GM21786 (cell line): ENCODE measurements at regions not wholly inside any gene's neighbourhood (a gene's known extent, or its start where the extent isn't known, plus 50 kb on each side); places are given as distances from the start of the nearest gene placed in this dataset.

Source experiments
- ATAC-seq: cut with Tn5 transposase; IDR thresholded peaks from one replicate; pipeline ENCODE4 v1.9.1; 2021; ENCODE audit not compliant: unreplicated experiment

DNA sequence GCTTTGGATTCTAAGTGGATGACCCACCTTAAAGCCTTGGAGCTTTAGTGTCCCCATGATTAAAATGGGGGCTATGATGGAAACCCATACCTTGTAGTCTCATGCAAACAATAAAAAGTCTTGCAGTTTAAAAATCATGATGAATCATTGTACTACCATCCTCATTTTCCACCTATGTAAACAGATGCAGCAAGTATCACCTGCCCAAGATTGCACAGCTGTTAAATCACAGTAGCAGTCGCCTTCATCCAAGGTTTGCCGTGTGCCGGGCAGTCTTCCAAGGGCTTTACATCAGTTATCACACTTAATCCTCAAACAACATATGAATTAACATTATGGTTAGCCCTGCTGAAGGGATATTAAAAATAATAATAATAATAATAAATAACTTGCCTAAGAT lies 210.3 kb downstream of the FOXA2 start:
- no peak for ATAC-seq

DNA sequence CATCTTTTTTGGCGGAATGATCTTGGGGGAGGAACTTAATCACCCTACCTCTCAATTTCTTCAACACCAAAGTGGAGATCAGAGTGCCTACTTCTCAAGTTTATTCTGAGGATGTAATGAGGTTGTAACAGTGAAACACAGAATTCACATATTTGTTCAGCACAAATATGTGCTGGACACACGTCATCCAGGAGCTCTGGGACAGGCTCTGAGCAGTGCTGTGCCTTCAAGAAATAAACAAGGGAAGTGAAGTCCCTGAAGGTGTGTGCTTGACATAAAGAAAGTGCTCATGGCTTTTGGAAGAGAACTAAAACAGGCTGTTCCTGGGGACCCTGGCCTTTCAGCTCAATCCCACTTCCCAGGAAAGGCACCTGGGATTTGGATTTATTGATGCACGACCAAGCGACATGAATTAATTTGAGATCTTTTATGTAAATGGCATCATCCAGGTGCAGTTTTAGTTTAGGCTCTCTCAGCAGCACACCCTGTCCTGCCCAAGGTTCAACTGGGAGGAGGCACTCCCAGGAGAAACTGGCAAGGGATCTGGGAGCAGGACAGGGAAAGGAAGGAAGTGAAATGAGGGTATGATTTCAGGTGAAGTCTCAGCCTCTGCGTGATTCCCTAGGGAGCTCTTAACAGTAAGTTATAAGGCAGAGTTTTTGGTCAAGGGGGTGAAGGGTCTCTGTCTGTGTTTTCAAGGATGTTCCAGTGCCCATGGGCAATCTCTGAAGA lies 211.0 kb downstream of the FOXA2 start:
- no peak for ATAC-seq

DNA sequence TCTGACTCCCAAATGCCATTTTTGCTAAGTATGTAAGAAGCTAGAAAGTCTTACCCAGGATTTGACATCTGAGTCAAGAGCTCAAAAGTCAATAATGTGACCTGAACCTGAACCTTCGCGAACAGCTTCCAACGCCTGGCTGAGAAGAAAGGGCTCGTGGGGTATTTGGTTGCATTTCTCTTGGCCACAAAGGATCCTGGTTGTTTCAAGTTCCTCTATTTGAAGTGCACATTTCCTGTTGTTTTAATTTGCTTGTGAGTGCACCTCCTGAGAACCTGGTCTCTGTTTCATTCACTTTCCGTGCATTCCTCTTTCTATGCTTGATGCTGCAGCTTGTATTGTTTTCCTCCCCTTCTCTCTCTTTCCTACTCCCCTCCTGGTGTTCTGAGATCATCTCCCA lies 212.5 kb downstream of the FOXA2 start:
- ATAC-seq: peak; percentile 79

DNA sequence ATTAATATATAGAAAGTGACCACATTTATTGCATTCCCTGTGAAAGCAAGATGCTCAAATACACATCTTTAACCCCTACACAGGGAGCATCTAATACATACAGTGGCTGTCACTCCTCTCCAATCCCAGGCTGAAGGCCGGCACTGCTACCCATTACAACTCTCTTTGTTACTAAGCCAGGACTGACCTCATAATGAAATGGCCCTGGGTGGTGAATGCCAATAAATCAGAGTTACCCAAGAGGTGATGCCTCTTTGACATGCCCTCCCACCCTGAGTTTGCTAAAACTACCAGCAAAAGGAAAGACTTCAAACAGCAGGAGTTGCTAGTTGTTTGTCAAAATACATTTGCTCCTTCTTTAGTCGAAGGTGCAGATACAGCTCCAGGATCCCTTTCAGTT lies 214.2 kb downstream of the FOXA2 start:
- ATAC-seq: no peak

DNA sequence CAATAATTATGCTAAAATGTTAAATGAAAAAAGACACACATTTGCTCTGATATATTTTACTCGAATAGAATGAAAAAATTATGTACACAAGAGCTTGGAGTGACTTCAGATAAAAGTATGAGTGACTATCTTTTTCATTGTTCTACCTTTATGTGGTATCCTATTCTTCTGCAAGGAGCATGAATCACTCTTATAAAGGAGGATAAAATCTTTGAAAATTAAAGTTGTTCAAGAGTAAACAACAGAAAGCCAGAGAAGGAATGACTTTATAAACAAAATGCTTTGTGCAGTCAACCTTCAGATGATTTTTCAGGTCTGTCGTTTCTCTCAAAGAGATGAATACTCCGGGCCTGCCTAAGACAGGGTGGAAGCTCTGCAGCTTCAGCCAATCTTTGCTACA lies 215.3 kb downstream of the FOXA2 start:
- no peak for ATAC-seq

DNA sequence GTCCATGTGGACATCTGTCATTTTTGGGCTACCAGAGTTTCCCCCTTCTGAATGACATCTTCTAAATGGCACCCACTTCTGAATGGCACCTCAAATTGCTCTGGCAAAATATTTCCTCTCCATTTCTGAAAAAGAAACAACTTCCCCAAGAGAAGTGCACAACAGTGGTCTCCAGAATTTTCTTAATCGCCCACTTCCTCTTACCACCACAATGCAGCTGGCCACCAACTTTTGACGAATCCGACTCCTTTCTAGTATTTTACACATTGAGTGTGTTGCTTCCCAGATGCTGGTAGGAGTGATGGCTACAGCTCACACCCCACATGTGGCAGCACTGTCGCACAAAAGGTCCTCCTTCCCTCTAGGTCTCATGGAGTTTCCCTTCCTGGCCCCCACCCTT lies 216.1 kb downstream of the FOXA2 start:
- no peak for ATAC-seq

DNA sequence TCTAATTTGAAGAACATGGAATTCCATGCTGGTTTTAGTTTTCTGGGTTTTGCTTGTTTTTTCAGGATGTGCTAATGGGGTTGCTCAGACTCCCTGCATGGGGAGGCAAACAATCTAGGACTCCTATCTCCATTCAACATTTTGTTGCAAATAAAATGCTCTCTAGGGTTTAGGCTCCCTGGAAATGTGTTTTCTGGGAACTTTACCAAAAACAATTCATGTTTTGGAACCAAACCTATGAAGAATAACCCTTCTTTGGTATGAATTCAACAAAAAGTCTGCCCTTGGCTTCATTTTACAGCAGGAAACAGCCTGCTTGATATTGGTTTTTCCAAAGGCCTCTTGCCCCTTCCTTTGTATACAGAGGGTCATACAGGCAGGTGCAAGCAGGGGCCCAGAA lies 217.7 kb downstream of the FOXA2 start:
- no peak for ATAC-seq

DNA sequence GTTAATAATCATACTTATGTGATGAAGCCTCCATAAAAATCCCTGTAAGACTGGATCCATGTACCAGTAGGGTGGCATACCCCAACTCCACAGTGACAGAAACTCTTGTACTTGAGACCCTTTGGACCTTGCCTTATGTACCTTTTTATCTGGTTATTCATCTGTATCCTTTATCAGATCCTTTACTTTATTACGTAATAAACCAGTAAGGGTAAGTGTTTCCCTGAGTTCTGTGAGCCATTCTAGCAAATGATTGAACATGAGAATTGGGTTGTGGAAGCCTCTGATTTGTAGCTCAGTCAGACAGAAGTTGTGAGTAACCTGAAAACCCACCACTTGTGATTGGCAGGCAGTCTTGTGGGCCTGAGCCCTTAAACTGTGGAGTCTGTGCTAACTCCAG lies 229.7 kb downstream of the FOXA2 start:
- ATAC-seq: no peak

DNA sequence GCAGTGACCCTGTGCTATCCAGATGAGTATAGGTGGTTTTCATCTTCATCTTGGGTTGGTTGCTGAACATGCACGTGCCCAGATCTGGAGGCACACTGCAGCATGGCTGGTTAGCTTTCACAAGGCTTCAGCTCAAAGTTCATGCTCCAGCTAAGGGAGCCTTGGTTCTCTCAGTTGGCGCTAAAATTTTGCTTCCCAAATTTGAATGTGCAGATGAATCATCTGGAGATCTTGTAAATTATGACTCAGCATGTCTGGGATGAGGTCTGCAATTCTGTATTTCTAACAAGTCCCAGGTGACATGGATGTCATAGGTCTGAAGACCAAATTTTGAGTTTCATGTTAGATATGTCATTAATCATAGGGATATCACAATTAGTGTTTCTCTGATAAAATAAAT lies 230.8 kb downstream of the FOXA2 start:
- ATAC-seq: no peak

DNA sequence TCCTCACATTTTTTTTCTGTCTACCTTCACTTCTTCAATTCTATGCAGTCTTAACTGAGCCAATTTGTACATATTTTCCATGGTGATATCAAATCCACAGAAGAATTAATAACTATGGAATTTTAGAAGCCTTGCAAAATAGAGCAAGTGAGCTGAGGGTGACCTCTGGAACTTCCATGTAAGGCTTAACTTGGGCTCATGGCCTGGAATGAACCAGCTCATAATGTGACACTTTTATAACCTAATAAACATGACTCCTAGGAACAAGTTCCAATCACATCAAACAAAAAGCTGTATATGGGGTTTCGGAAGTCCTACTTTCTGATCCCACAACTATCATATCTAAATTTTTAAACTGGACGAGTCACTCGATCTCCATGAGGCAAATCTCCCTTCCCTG lies 232.4 kb downstream of the FOXA2 start:
- no peak for ATAC-seq

DNA sequence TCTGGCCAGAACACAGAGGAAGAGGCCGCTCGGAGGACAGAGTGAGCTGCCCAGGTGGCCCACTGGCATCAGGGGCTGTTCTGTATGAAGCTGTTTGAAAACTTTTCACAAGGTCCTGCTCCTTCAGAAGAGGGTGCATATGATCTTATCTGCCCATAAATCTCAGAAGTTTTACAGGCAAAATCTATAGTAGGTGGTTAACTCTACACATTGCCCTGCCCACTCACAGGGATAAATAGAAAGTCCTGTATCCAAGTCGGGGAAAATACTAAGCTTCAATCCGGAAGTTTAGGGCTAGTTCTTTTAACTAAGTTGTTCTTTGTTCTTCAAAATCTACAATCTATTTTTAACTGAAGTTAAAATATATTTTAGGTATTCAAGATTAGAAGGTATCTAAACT lies 233.7 kb downstream of the FOXA2 start:
- no peak for ATAC-seq

DNA sequence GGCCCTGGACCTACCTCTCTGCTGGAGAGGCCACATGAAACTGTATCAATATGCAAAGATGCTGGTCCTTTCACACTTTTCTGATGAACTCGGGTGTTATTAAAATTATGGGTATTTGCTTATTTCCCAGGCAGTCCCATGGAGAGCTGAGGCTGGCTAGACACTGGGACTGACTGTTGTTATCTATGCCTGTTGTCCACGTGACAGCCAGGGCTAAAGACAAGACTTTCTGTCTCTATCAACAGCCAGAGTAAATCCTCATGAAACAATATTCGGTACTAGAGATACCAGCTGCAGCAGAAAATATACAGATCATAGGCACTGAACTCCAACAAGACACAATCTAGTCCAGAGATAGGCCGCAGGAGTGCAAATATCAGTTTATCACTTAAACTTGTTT lies 236.4 kb downstream of the FOXA2 start:
- no peak for ATAC-seq

DNA sequence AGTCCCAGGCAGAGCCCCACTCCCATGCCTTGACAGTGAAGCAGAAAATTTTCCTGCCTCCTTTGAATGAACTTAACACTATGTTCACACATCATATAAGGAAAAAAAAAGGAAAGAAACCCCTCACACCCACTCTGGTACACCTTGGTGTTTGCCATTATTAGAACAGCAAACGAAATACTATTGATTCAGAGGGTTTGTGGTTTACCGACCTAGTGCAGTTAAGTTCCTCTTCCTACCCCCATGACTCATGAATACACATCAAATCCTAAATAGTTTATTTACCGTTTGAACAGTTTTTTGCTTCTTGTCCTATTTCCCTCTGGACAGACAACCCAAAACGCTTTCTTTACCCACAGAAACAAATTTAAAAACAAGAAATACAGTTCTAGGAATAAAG lies 237.7 kb downstream of the FOXA2 start:
- no peak for ATAC-seq

DNA sequence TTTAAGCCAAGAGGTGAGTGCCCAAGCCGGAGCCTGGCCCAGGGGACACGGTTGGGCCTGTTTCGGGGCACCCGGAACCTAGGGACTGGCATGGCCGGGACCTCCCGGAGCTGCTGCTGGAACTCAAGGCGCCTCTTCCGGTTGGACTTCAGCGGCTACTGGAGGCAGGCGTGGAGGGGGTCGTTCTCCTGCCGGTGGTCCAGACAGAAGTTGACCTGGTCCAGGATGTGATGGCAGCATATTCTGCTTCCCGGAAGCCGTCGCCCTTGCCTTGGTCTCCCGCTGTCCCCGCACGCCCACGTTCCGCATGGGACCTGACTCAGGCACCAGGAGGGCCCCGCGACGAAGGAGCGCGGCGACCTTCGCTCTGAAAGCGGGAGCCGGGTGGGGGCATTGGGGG lies 240.8 kb downstream of the FOXA2 start:
- no peak for ATAC-seq

DNA sequence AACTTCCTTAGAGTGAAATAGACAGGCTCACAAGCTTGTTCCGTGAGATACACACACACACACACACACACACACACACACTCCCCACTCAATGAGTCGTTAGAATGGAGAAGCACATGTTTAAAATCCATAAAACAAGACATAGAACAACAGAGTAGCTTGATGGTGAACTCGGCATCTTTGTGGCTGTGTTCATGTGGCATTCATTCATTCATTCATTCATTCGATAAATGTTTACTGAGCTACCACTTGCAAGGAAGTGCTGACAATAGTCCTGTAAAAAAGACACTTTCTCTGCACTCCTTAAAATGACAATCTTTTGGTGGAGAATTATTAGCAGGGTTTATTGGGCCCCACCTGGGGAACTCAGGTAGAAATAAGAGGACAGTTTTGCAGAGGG lies 242.0 kb downstream of the FOXA2 start:
- no peak for ATAC-seq

DNA sequence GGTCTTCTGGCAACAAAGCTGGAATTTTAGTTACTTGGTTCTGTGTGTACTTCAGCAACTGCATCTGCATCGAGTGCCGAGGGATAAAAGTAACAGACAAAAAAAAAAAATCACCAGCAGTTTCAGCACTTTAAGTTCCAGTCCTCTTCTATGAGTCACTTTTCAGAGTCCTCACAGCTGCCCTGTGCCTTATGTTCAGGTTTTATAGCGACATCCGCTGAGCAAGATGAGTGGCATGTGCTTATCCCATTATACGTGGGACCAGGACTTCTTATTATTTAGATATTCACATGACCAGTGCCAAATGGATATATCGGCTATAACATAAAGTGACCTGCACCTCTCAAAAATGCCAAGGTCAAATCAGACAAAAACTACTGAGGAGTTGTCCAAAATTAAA lies 242.9 kb downstream of the FOXA2 start:
- ATAC-seq: no peak

DNA sequence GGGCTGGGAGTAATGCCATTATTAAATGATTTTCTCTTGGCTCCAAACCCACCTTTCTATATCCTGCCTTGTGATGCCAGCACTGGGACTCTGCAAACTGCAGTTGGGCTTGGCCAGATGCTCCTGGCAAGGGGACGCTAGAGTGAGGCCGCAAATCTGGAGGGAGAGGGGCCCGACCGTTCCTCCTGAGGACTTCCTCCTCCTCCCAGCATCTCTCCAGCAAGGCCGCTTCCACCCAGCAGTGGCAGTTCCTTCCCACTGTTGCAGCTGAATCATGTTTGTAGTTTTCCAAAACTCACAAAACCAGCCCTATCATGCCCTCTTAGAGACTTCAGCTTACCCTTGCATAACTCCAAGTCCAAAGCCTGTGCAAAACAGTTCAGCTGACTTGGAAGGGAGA lies 244.4 kb downstream of the FOXA2 start:
- ATAC-seq: no peak

DNA sequence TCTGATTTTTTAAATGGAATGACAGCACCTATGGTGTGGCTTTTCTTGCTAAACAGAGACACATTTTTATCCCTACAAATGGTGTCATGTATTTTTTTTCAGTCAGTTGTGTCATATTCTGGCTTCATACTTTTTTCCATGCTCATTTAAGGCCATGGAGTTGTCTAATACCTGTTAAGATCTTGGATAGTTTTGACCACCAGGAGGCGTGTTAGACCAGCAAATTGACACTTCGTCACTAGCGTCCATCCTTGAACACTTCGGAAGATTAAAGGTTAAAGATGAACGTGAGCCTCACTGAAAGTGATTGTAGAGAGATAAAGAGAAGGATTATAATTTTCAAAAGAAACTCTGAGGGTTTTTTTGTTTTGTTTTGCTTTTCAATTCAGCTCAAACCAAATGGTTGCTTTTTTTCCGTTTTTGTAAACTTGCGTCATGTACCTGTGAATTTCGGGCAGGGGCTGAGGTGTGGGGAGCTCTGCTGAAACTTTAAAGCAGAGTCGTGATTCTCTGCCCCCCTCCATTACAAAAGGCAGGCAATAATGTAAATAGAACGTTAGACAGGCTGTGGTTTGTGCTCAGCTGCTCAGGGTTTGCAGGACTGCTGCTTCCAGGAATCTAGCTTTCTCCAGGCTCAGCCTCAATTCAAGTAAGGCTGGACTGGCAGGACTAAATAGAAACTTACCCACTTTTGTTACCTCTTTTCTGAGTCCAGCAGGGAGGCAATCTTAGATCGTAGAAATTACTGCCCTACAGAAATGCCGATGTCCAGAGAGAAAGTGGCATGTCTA lies 245.1 kb downstream of the FOXA2 start:
- no peak for ATAC-seq

DNA sequence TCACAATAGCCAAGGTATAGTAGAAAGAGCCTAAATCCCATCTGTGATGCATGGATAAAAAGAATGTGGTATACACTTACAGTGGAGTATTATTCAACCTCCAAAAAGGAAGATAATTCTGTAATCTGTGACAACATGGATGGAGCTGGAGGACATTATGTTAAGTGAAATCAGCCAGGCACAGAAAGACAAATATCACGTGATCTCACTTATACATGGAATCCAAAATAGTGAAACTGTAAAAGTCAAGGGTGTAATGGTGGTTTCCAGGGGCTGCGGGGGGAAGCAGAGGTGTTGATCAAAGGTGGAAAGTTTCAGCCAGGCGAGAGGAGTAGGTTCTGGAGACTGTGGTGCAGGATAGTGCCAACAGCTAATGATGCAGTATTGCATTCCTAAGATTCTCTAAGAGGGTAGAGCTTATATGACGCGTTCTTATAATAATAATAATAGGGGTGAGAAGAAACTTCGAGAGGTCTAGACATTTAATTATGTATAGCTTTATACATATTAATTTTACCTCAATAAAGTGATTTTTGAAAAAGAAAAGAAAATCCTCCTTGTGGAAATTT lies 246.1 kb downstream of the FOXA2 start:
- no peak for ATAC-seq

DNA sequence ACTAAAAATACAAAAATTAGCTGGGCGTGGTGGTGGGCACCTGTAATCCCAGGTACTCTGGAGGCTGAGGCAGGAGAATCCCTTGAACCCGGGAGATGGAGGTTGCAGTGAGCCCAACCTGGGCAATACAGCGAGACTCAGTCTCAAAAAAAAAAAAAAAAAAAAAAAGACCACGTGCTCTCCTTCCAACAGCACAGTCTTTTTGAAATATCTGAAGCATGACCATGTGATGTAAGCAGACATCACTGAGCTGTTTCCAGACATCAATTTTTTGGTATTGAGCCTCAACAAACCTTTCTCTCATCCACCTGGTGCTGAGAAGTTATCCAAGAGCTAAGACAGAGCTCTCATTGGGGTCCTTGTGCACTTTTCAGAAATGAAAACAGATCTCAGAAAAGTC lies 249.2 kb downstream of the FOXA2 start:
- ATAC-seq: no peak

DNA sequence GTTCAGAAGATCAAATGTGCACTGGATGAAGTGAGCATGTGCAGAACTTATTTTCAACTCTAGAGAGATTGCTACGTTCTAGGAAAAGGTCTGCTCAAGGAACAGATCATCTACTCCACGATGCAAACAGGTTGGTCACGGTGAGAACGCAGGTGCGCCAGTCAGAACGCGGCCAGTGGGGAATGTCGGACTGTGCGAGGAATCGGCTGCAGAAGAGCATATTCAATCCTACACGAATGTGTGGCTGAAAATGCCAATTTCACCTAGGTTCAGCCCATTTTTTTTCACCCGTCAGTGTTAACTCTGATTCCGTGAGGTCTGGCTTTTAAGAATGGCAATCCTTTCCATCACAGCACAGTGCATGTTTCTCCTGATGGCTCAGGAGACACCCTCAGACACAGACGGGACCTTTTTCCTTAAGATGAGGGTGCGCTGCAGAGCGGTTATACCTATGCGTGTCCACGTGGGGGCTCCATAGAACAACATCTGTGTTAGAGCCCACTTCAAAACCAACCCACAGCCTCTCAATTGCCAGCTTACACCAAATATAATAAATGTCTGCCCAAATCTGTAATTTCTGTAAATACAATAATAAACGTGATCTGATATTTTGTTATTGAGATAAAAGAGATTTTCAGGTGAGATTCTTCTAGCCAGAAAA lies 250.4 kb downstream of the FOXA2 start:
- peak; percentile 78 for ATAC-seq

DNA sequence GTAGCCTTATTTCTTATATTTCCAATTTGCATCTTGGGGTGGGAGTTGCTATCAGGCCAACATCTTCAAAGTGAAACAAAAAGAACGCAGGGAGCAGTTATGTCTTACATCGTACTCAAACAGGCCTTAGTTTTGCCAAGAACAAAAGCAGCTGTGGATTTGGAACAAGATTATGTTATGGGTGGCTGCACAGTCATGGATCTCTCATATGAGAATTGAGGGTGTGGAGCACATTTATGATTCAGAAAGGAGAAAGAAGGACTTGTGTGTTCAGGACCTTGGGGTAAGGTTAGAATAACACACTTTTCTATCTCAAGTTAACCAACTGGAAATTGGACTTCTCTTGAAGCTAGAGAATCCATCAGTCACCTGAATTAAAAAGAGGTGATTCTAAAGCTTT lies 259.9 kb downstream of the FOXA2 start:
- no peak for ATAC-seq
